Loucy (cell line): ENCODE measurements at regions not wholly inside any gene's neighbourhood (a gene's known extent, or its start where the extent isn't known, plus 50 kb on each side); places are given as distances from the start of the nearest gene placed in this dataset.
A peak's percentile ranks its signal among the peaks of the same experiment; 100 is the strongest.

Experiments used
- H2AFZ ChIP-seq: fragments of 200-600 bp; sonication (generic); 2 replicates; pipeline ENCODE4 v1.6.0; 2016; ENCODE audit warnings: antibody characterized with exemption, mild to moderate bottlenecking, low read length, moderate library complexity
- H3F3A ChIP-seq: fragments of 200-600 bp; 2 replicates; pipeline ENCODE4 v1.6.0; 2016; ENCODE audit warnings: antibody characterized with exemption, low read depth, mild to moderate bottlenecking
- H3K27me3 ChIP-seq: fragments of 200-600 bp; sonication (generic); 2 replicates; pipeline ENCODE4 v1.6.1; 2014; ENCODE audit warnings: low read length, mild to moderate bottlenecking; ENCODE audit not compliant: insufficient read depth, poor library complexity, severe bottlenecking
- H3K36me3 ChIP-seq: fragments of 200-600 bp; sonication (generic); 2 replicates; pipeline ENCODE4 v1.6.1; 2016; ENCODE audit warnings: low read length; ENCODE audit not compliant: insufficient read depth
- H3K4me1 ChIP-seq: fragments of 200-600 bp; sonication (generic); 2 replicates; pipeline ENCODE4 v1.5.1; 2014; ENCODE audit warnings: low read length, mild to moderate bottlenecking; ENCODE audit not compliant: insufficient read depth, poor library complexity, severe bottlenecking
- H3K4me2 ChIP-seq: fragments of 200-600 bp; sonication (generic); 2 replicates; pipeline ENCODE4 v1.6.0; 2014; ENCODE audit warnings: antibody characterized with exemption, low read length, low read depth, mild to moderate bottlenecking; ENCODE audit not compliant: poor library complexity, severe bottlenecking
- H3K4me3 ChIP-seq: fragments of 200-600 bp; sonication (generic); 2 replicates; pipeline ENCODE4 v1.5.1; 2014; ENCODE audit warnings: low read length, mild to moderate bottlenecking, mixed read lengths; ENCODE audit not compliant: poor library complexity, severe bottlenecking
- H3K79me2 ChIP-seq: fragments of 200-600 bp; sonication (generic); 2 replicates; pipeline ENCODE4 v1.6.1; 2014; ENCODE audit warnings: low read length; ENCODE audit not compliant: insufficient read depth
- H3K9ac ChIP-seq: fragments of 200-600 bp; sonication (generic); 2 replicates; pipeline ENCODE4 v1.6.0; 2014; ENCODE audit warnings: mild to moderate bottlenecking, low read depth, low read length, moderate library complexity; ENCODE audit not compliant: poor library complexity, severe bottlenecking
- H3K9me2 ChIP-seq: fragments of 200-600 bp; sonication (generic); replicated peaks from 2 replicates; pipeline ENCODE4 v1.6.1; 2016; ENCODE audit warnings: low read depth, low read length, mixed read lengths
- H3K9me3 ChIP-seq: fragments of 200-600 bp; sonication (generic); 2 replicates; pipeline ENCODE4 v1.6.1; 2014; ENCODE audit warnings: mild to moderate bottlenecking, antibody characterized with exemption, low read length, low read depth; ENCODE audit not compliant: insufficient read depth
- H4K20me1 ChIP-seq: fragments of 200-600 bp; sonication (generic); 2 replicates; pipeline ENCODE4 v1.6.0; 2014; ENCODE audit warnings: antibody characterized with exemption, low read length, mild to moderate bottlenecking; ENCODE audit not compliant: insufficient read depth, poor library complexity, severe bottlenecking
- CTCF ChIP-seq: fragments of 200-600 bp; sonication (generic); conservative IDR thresholded peaks from 2 replicates; pipeline ENCODE4 v1.5.1; 2014; ENCODE audit warnings: mild to moderate bottlenecking, antibody characterized with exemption, low read length
- EZH2phosphoT487 ChIP-seq: fragments of 200-600 bp; IDR thresholded peaks from 2 replicates; pipeline ENCODE4 v1.6.1; 2018; ENCODE audit warnings: antibody characterized with exemption, mild to moderate bottlenecking, moderate library complexity, borderline replicate concordance

- H3K9me3 ChIP-seq, result no peaks in the 10 kb centered on the region
- H3K27me3 ChIP-seq, result no peaks in the 10 kb centered on the region
- H3K9me2 ChIP-seq, result no peaks in the 10 kb centered on the region
- no peak for TF ChIP-seq CTCF
- peaks cover 56% of the 10 kb centered on the region for H3K4me1 ChIP-seq
- peak overlapping the region; percentile 4 for H3K4me2 ChIP-seq
- peak overlapping the region; percentile 25 for H3K9ac ChIP-seq
- H3F3A ChIP-seq, result no peaks in the 10 kb centered on the region
- H3K79me2 ChIP-seq, result peaks cover 100% of the 10 kb centered on the region
- H3K36me3 ChIP-seq, result peaks cover 38% of the 10 kb centered on the region; the same call in 1 of the 2 replicates
- no peak overlapping the region for H2AFZ ChIP-seq
- H4K20me1 ChIP-seq, result peaks cover 66% of the 10 kb centered on the region
- H3K4me3 ChIP-seq, result no peak overlapping the region
Measured at GRCh38 chr10:88118729-88119128, 255.3 kb downstream of the PTEN start.

GRCh38 chr10:88119160-88119559 is 255.7 kb downstream of the PTEN start:
- H3K4me2 ChIP-seq, result no peak overlapping the region
- peaks cover 100% of the 10 kb centered on the region for H3K79me2 ChIP-seq
- peaks cover 52% of the 10 kb centered on the region for H3K4me1 ChIP-seq

GRCh38 chr10:88120075-88120474 is 256.6 kb downstream of the PTEN start:
- Histone ChIP-seq H2AFZ (no peak overlapping the region), H3K4me1 (peaks cover 44% of the 10 kb centered on the region)

More at GRCh38 chr10:88119160-88119559, 255.7 kb downstream of the PTEN start:
- peaks cover 42% of the 10 kb centered on the region; the same call in 1 of the 2 replicates for H3K36me3 ChIP-seq
- H3K9ac ChIP-seq, result no peak overlapping the region
- H3F3A ChIP-seq, result no peaks in the 10 kb centered on the region
- H3K27me3 ChIP-seq, result no peaks in the 10 kb centered on the region
- H4K20me1 ChIP-seq, result peaks cover 66% of the 10 kb centered on the region
- H3K9me2 ChIP-seq, result no peaks in the 10 kb centered on the region
- TF ChIP-seq CTCF, result no peak
- TF ChIP-seq EZH2phosphoT487, result no peak
- H3K4me3 ChIP-seq, result no peak overlapping the region
- no peak overlapping the region for H2AFZ ChIP-seq
- H3K9me3 ChIP-seq, result no peaks in the 10 kb centered on the region

More at GRCh38 chr10:88120075-88120474, 256.6 kb downstream of the PTEN start:
- Histone ChIP-seq H3K9ac (no peak overlapping the region), H3K27me3 (no peaks in the 10 kb centered on the region), H3F3A (no peaks in the 10 kb centered on the region), H3K36me3 (peaks cover 50% of the 10 kb centered on the region; the same call in 1 of the 2 replicates), H3K9me2 (no peaks in the 10 kb centered on the region), H4K20me1 (peaks cover 75% of the 10 kb centered on the region), H3K9me3 (no peaks in the 10 kb centered on the region), H3K4me3 (no peak overlapping the region), H3K79me2 (peaks cover 100% of the 10 kb centered on the region), H3K4me2 (no peak overlapping the region)
- TF ChIP-seq CTCF (no peak), EZH2phosphoT487 (no peak)
